ENCODE measurements at regions not wholly inside any gene's neighbourhood (a gene's known extent, or its start where the extent isn't known, plus 50 kb on each side); places are given as distances from the start of the nearest gene placed in this dataset.

DNA sequence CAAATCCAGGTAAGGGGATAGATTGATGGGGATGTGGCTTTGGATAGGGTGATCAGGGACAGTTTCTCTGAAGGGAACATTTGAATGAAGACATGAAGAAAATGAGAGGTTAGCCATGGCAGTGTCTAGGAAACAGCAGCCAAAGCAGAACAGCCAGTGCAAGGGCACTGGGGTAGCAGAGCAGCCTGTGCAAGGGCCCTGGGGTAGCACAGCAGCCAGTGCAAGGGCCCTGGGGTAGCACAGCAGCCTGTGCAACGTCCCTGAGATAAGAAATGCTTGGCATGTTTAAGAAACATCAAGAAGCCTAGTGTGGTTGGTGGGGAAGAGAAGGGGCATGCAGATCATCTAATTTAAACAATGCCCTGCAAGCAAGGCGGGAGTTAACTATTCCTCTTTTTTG is 128.5 kb downstream of the IRX5 start:
- no peaks in the 10 kb centered on the region for H3K9me3 ChIP-seq
- H3K4me2 ChIP-seq: no peak overlapping the region
- no peaks in the 10 kb centered on the region for H3K9me2 ChIP-seq
- no peak overlapping the region for H3K4me3 ChIP-seq (ENCODE audit: low read depth in 2 of 2, low read length in 1 of 2)
- no peaks in the 10 kb centered on the region for H3K27me3 ChIP-seq (ENCODE audit: insufficient read depth)
- no peaks in the 10 kb centered on the region for H3F3A ChIP-seq (replicated peaks; ENCODE audit: insufficient read depth)
- no peaks in the 10 kb centered on the region for H4K20me1 ChIP-seq (ENCODE audit: insufficient read depth)
- WGBS (ENCODE audit: low lambda C conversion rate): 6% methylated on average over 2 of the region's 2 CpGs
- TF ChIP-seq ELF1 (IDR thresholded peaks at IDR 0.05) (no peak), RCOR1 (IDR thresholded peaks at IDR 0.05; ENCODE audit: low read length) (no peak), CHD2 (IDR thresholded peaks at IDR 0.05; ENCODE audit: low read length, partially characterized antibody) (no peak), GATA2 (CRISPR knock-in tag; IDR thresholded peaks at IDR 0.05) (no peak)
- TF ChIP-seq, protein P1, sequence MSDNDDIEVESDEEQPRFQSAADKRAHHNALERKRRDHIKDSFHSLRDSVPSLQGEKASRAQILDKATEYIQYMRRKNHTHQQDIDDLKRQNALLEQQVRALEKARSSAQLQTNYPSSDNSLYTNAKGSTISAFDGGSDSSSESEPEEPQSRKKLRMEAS (IDR thresholded peaks at IDR 0.05; ENCODE audit: low read depth): no peak
- TF ChIP-seq, protein P2, sequence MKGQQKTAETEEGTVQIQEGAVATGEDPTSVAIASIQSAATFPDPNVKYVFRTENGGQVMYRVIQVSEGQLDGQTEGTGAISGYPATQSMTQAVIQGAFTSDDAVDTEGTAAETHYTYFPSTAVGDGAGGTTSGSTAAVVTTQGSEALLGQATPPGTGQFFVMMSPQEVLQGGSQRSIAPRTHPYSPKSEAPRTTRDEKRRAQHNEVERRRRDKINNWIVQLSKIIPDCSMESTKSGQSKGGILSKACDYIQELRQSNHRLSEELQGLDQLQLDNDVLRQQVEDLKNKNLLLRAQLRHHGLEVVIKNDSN (IDR thresholded peaks at IDR 0.05; ENCODE audit: borderline replicate concordance, low read depth): no peak
- TF ChIP-seq, protein P3, sequence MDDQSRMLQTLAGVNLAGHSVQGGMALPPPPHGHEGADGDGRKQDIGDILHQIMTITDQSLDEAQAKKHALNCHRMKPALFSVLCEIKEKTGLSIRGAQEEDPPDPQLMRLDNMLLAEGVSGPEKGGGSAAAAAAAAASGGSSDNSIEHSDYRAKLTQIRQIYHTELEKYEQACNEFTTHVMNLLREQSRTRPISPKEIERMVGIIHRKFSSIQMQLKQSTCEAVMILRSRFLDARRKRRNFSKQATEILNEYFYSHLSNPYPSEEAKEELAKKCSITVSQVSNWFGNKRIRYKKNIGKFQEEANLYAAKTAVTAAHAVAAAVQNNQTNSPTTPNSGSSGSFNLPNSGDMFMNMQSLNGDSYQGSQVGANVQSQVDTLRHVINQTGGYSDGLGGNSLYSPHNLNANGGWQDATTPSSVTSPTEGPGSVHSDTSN (IDR thresholded peaks at IDR 0.05): no peak
- H3K27ac ChIP-seq (ENCODE audit: low read depth in 2 of 2, low read length in 1 of 2): no peak overlapping the region
- ChIA-PET POLR2A (no interaction called here), CTCF (interaction anchor here (0.9 kb wide), 1 partner anchor 41 kb away, joined by 3 read pairs; no protein-coding TSS in a partner anchor)
- H3K9ac ChIP-seq: no peak overlapping the region
- peaks cover 0 to 3% of the 10 kb centered on the region in 2 experiments; a peak in 1 of 4 replicates for H3K4me1 ChIP-seq (ENCODE audit: control insufficient read depth in 1 of 2, insufficient read depth in 2 of 2, low read depth in 1 of 2, low read length in 1 of 2)
- DNase-seq: no peak
- H3K79me2 ChIP-seq (ENCODE audit: insufficient read depth): no peaks in the 10 kb centered on the region
- no peak overlapping the region for H2AFZ ChIP-seq (ENCODE audit: low read depth)
- no peaks in the 10 kb centered on the region for H3K36me3 ChIP-seq (replicated peaks in 1 of 2; ENCODE audit: control insufficient read depth in 1 of 2, insufficient read depth in 2 of 2, low read length in 1 of 2)

DNA sequence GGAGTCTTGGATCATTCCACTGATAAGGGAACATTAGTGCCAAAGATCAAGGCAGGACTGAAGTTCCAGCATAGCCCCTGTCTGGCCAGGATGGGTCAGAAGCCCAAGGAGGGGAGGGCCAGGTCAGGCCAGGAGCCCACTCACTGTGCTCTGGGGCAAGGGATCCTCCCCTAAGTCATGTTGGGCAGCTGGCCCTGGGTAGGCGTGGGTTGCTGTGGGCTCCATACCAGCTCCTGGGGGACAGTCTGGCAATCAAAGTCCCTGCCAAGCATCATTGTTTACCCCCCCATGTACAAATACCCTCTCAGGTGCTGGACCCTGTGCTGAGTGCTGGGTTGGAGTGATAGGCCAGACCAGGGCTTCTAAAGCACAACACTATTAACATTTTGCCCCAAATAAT is 130.5 kb downstream of the IRX5 start:
- Histone ChIP-seq H3K36me3 (replicated peaks in 1 of 2; ENCODE audit: control insufficient read depth in 1 of 2, insufficient read depth in 2 of 2, low read length in 1 of 2) (no peaks in the 10 kb centered on the region), H3K4me2 (no peak overlapping the region), H3K27ac (ENCODE audit: low read depth in 2 of 2, low read length in 1 of 2) (no peak overlapping the region), H3K27me3 (ENCODE audit: insufficient read depth) (no peaks in the 10 kb centered on the region), H3K4me1 (ENCODE audit: control insufficient read depth in 1 of 2, insufficient read depth in 2 of 2, low read depth in 1 of 2, low read length in 1 of 2) (peaks cover 0 to 3% of the 10 kb centered on the region in 2 experiments; a peak in 1 of 4 replicates), H4K20me1 (ENCODE audit: insufficient read depth) (no peaks in the 10 kb centered on the region), H3K4me3 (ENCODE audit: low read depth in 2 of 2, low read length in 1 of 2) (no peak overlapping the region), H3K79me2 (ENCODE audit: insufficient read depth) (no peaks in the 10 kb centered on the region), H3F3A (replicated peaks; ENCODE audit: insufficient read depth) (no peaks in the 10 kb centered on the region), H3K9me3 (no peaks in the 10 kb centered on the region), H3K9me2 (no peaks in the 10 kb centered on the region), H3K9ac (no peak overlapping the region), H2AFZ (ENCODE audit: low read depth) (no peak overlapping the region)
- CTCF ChIA-PET: interaction anchor here (1.7 kb wide), 1 partner anchor 17 kb away, joined by 3 read pairs; no protein-coding TSS in a partner anchor
- DNase-seq: no peak
- TF ChIP-seq NRF1 (IDR thresholded peaks at IDR 0.05; ENCODE audit: low read depth, low read length) (no peak), EZH2phosphoT487 (IDR thresholded peaks at IDR 0.05; ENCODE audit: borderline replicate concordance, low read depth) (no peak), GATA2 (CRISPR knock-in tag; IDR thresholded peaks at IDR 0.05) (no peak), JUND (IDR thresholded peaks at IDR 0.05) (no peak), FOXJ3 (CRISPR knock-in tag; IDR thresholded peaks at IDR 0.05) (no peak), ELF1 (IDR thresholded peaks at IDR 0.05) (no peak), FOSL2 (IDR thresholded peaks at IDR 0.05; ENCODE audit: borderline replicate concordance, low read depth) (no peak), RAD21 (IDR thresholded peaks at IDR 0.05; ENCODE audit: low read length) (no peak), MXI1 (IDR thresholded peaks at IDR 0.05; ENCODE audit: low read depth, low read length) (no peak)
- TF ChIP-seq, protein P4, sequence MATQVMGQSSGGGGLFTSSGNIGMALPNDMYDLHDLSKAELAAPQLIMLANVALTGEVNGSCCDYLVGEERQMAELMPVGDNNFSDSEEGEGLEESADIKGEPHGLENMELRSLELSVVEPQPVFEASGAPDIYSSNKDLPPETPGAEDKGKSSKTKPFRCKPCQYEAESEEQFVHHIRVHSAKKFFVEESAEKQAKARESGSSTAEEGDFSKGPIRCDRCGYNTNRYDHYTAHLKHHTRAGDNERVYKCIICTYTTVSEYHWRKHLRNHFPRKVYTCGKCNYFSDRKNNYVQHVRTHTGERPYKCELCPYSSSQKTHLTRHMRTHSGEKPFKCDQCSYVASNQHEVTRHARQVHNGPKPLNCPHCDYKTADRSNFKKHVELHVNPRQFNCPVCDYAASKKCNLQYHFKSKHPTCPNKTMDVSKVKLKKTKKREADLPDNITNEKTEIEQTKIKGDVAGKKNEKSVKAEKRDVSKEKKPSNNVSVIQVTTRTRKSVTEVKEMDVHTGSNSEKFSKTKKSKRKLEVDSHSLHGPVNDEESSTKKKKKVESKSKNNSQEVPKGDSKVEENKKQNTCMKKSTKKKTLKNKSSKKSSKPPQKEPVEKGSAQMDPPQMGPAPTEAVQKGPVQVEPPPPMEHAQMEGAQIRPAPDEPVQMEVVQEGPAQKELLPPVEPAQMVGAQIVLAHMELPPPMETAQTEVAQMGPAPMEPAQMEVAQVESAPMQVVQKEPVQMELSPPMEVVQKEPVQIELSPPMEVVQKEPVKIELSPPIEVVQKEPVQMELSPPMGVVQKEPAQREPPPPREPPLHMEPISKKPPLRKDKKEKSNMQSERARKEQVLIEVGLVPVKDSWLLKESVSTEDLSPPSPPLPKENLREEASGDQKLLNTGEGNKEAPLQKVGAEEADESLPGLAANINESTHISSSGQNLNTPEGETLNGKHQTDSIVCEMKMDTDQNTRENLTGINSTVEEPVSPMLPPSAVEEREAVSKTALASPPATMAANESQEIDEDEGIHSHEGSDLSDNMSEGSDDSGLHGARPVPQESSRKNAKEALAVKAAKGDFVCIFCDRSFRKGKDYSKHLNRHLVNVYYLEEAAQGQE (IDR thresholded peaks at IDR 0.05; ENCODE audit: low read depth, low read length): no peak
- TF ChIP-seq, protein P2 (IDR thresholded peaks at IDR 0.05; ENCODE audit: borderline replicate concordance, low read depth): no peak
- TF ChIP-seq, protein P5, sequence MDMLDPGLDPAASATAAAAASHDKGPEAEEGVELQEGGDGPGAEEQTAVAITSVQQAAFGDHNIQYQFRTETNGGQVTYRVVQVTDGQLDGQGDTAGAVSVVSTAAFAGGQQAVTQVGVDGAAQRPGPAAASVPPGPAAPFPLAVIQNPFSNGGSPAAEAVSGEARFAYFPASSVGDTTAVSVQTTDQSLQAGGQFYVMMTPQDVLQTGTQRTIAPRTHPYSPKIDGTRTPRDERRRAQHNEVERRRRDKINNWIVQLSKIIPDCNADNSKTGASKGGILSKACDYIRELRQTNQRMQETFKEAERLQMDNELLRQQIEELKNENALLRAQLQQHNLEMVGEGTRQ (IDR thresholded peaks at IDR 0.05; ENCODE audit: borderline replicate concordance, low read depth, low read length): no peak
- POLR2A ChIA-PET: no interaction called here
- no CpG with 5 or more reads among the region's 1 CpG for WGBS (ENCODE audit: low lambda C conversion rate)

All from SK-N-SH (cell line).